HG03097 (cell line): ENCODE measurements at regions not wholly inside any gene's neighbourhood (a gene's known extent, or its start where the extent isn't known, plus 50 kb on each side); places are given as distances from the start of the nearest gene placed in this dataset.

Experiments
- ATAC-seq: cut with Tn5 transposase; IDR thresholded peaks from one replicate; pipeline ENCODE4 v1.9.1; 2021; ENCODE audit not compliant: unreplicated experiment, low FRiP score

- ATAC-seq = no peak
Observed at GRCh38 chrX:21056622-21057021, 317.6 kb upstream of the CNKSR2 start.

DNA sequence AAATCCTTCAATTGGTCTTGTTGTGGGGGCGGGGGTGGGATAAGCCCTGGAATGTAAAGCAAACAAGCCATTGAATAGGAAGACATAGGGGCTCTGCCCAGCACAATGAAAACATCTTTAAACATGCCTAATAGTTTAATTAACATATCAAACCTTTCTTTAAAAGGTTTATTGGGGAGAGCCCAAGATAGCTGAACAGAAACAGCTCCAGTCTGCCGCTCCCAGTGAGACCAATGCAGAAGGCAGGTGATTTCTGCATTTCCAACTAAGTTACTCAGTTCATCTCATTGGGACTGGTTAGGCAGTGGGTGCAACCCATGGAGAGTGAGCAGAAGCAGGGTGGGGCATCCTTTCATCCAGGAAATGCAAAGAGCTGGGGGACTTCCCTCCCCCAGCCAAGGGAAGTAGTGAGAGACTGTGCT lies 327.2 kb upstream of the CNKSR2 start:
- ATAC-seq = no peak

DNA sequence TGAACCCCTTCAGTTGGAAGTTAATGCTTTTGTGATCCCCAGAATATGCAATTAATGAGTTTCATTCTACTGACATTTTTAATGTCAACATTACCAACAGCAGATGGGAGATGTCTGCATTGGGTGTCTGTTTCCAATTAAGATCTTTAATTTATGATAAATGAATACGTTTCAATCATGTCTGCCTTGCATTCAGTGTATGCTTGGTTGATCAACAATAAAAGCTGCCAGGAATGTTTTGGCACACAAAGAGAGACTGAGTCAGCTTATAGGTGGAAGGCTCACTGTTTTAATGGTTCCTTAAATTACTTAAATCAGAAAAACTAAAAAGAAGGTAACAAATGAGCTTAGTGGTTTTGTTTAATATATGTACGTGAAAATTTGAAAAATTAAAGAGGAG lies 359.9 kb upstream of the CNKSR2 start:
- ATAC-seq = no peak

DNA sequence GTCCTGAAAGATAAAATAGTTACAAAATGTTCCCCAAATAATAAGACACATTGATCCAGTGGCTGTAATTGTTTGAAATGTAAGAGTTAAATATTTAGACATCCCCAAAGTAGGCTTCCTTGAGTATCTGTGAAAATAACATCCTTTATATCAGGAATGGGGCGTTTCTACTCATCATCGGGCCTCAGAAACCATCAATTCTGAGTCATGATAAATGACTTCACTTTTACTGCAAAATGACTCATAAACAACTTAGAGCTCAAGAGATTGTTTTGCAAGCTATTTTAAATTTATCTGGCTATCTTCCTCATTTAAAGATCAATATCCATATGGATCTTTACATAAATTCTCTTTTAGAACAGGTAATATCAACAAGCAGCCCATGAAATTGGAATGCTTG lies 369.4 kb upstream of the CNKSR2 start:
- no peak for ATAC-seq

DNA sequence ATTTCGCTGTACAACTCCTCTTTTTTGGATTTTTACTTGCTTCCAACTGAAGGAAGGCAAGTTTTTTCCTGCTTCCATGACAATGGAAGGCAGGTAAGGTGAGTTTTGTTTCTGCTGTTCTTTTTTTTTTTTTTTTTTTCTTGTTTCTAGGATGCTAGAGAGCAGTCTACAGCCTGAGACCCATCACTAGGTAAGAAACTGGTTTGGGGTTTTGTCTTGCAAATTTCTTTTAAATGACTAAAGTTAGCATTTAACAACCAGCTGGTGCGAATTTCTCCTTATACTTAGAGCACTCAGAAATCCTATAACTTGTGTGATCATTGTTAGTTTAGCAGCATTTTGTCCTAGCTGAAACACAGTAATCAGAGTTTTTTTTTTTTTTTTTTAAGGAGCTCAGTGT lies 378.4 kb upstream of the CNKSR2 start:
- no peak for ATAC-seq

DNA sequence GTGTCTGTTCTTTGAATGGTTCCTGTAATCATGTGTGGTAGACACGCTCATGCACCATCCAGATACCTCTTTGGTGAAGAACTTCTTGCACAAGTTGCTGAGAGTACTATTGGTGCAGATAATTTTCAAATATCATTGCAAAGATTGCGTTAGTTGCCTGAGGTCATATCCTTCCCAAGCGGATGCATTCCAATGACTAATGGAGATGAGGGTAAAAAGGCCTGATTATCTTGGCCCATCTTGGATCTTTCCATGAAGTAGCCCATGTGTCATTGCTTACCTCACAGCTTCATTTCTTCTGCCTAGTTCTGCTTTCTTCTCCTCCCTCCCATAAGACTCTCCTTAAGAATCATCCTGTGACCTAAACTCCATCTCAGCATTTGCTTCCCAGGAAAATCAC lies 384.9 kb upstream of the CNKSR2 start:
- no peak for ATAC-seq

DNA sequence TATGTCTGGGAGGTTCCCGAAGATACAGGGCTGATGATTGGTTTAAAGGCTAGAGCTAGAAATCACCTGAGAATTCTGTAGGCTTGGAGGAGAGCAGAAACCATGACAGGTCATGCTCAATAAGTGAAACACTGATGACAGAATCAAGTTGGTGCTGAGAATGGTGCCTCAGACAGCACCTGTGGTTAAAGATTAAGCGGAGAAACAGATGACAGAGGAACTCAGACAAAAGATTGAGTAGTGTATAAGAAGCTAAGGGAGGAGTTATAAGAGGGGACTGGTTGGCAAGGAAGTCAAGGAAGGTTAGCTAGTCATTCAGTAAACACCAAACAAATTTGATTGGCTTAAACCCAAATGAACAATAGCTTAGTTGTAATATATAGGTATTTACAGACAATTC lies 385.4 kb upstream of the CNKSR2 start:
- no peak for ATAC-seq

DNA sequence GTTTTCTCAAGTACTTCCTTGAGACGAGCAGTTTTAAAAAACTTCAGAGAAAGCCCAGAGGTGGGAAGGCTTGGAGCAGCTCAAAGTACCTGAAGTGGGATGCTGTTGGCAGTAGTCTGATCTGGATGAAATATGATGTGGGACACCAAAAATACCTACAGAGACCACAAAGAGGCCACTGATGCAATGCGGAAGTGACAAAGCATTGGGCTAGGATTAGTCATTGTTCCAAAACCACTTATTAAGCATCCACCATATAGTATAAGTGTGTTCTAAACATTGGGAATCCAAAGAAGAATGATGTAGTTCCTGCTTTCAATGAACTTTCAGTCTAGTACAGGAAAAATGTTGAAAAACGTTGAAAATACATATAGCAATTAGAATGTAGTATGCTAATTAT lies 386.1 kb upstream of the CNKSR2 start:
- no peak for ATAC-seq

- no peak for ATAC-seq
Observed at GRCh38 chrX:20980426-20980825, 393.8 kb upstream of the CNKSR2 start.

DNA sequence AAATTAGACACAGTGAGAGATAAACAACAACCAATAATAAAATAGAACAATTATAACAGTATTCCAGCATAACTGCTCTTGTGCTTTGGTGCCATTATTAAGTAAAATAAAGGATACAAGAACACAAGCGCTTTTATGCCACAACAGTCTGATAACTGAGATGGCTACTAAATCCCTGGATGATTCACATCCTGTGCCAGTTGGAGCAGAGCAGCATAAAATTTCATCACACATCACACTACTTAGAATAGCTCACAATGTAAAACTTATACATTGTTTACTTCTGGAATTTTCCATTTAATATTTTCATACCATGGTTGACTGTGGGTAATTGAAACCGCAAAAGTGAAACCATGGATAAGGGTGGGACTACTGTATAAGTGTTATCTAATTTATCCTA lies 399.9 kb upstream of the CNKSR2 start:
- ATAC-seq = no peak

- ATAC-seq = no peak
Observed at GRCh38 chrX:20973038-20973437, 401.2 kb upstream of the CNKSR2 start.

DNA sequence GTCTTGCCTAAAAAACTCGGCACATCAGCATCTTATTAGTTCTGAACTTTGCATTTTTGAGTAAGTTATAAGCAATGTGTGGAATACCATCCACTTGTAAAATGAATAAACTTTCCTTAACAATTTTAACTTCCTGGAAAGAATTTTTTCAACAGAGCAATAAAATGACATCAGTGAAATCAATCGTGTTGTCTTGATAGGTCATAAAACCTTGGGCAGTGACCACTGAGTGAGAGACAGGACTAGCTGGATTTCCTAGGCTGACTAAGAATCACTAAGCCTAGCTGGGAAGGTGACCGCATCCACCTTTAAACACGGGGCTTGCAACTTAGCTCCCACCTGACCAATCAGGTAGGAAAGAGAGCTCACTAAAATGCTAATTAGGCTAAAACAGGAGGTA lies 403.0 kb upstream of the CNKSR2 start:
- ATAC-seq = no peak

DNA sequence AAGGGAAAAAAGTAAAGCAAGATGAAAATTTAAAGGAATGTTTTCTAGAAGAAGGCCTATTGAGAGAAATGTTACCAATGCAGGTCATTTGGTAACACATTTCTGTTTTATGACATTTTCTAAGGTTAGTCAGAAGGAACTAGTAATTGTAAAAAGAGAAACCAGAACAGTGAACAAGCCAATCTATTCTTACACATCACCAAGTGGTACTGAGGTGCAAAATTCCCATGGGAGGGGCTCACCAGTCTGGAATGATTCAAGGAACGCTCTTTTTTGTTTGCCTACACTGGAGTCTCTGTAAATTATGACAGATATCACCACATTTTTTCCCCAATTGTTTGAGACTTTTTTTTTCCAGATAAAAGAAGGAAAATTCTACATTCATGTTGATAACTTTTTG lies 404.7 kb upstream of the CNKSR2 start:
- ATAC-seq = no peak

DNA sequence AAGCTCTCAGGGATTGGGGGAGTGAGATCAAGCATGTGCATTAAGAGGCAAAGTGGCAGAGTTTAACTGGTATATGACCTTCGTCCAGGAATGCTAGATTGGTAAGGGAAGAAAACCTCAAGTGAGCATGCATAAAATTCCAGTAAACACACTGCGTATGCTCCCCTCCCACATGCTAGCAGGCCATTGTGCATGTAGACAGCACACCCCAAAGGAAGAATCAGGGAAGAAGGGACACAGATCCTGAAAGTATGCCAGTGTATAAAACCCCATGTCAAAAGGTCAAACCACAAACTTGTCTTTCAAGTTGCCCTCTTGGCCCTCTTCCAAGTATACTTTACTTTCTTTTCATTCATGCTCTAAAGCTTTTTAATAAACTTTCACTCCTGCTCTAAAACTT lies 405.2 kb upstream of the CNKSR2 start:
- no peak for ATAC-seq

DNA sequence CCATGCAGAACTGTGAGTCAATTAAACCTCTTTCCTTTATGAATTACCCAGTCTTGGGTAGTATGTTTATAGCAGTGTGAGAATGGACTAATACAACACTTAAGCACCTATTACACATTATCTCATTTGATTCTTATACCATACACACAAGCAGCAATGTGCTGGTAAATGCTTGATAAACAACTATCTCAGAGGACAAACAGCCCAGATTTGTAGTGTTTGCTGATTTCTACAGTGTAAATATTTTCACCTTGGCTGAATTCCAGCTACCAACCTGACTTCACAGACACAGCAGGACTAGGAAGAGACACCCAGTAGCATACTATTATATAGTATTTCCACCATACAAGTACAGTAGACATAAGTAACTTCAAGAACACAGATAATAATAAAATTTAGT lies 406.5 kb upstream of the CNKSR2 start:
- ATAC-seq = no peak

DNA sequence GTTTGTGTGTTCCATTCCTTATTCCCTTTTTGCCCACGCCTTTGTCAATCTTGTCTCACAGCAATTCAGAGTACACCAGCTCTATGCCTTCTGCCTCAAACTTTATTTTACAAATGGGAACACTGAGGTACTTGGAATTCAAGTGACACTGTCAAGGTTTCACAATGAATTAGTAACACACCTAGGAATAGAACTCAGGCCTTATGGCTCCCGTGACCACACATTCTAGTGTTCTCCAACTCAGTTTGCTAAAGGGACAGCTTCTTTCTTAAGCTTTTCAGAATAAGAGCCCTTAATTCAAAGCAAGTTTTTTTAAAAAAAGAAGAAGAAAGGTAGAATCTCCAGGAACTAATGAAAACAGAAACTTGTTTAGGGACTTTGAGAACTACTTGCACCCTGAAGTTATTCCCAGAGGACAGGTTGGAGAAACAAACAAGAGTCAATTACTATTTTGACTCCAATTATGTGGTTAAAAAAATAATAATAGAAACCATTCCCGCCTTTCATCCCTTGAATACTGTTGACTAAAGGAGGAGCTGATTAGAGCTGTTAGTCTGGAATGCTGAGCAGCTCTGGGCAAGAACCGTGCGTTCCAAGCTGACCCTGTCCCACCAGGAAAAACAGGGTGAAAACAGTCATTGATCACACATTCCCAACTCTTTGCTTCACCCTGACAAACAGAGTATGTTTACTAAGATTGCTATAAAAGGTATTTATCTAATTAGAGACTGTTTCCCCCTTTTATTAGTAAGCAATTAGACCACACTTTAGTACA lies 408.8 kb upstream of the CNKSR2 start:
- ATAC-seq = no peak

GRCh38 chrX:20954014-20954413 lies 420.2 kb upstream of the CNKSR2 start:
- no peak for ATAC-seq

GRCh38 chrX:20952180-20952579 lies 422.0 kb upstream of the CNKSR2 start:
- ATAC-seq = no peak

GRCh38 chrX:20951016-20951810 lies 423.0 kb upstream of the CNKSR2 start:
- no peak for ATAC-seq

DNA sequence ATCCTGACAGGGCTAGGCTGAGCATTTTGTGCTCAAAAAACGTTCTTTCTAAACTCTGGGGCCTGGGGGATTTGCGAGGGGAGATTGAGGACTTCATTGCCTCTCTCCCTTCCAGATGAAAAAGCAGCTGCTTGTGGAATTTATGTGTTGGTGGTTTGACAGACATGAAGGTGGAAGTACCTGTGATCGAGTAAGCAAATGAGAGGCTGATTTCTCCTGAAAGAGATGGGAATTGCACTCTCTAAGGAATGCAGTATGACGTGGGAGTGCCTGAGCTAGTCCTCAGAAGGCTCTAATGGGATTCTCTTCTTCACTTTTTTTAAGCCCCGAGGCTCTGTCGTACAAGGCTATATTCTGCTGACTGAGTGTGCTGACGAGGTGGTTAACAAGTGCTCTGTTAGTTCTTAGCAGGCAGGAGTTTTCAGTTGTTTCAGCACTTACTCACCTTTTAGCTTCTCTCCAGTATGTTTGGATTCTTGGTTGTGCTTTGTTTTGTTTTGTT lies 426.8 kb upstream of the CNKSR2 start:
- ATAC-seq = no peak

- no peak for ATAC-seq
Observed at GRCh38 chrX:20913760-20914159, 460.5 kb upstream of the CNKSR2 start.

DNA sequence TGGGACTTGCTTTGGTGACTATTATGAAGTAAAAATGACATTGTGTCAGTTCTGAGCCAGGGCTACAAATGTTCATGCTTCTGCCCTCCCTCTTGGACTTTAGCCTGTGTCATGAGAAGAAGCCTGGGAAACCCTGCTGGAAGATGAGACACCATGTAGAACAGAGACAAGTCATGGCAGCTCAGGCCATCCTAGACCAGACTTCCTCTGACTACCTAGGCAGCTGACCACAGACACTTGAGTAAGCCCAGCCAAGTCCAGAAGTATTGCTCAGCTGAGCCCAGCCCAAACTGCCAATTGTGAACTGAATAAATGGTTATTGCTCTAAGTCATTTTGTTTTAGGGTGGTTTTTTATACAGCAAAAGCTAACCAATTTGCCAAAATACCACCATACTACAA lies 467.6 kb upstream of the CNKSR2 start:
- ATAC-seq = no peak
